Ishikawa (cell line): ENCODE measurements at regions not wholly inside any gene's neighbourhood (a gene's known extent, or its start where the extent isn't known, plus 50 kb on each side); places are given as distances from the start of the nearest gene placed in this dataset.

Source experiments
- CEBPB ChIP-seq: IDR thresholded peaks from 2 replicates; pipeline ENCODE4 v1.6.1; 2012
- CREB1 ChIP-seq: IDR thresholded peaks from 2 replicates; pipeline ENCODE4 v1.6.1; 2012; ENCODE audit warnings: low read depth
- EGR1 ChIP-seq: IDR thresholded peaks from 2 replicates; pipeline ENCODE4 v1.6.1; 2012
- EP300 ChIP-seq: IDR thresholded peaks from 2 replicates; pipeline ENCODE4 v1.6.1; 2012; ENCODE audit warnings: borderline replicate concordance
- FOXM1 ChIP-seq: IDR thresholded peaks from 2 replicates; pipeline ENCODE4 v1.6.1; 2012; ENCODE audit warnings: low read depth, borderline replicate concordance
- MAX ChIP-seq: IDR thresholded peaks from 2 replicates; pipeline ENCODE4 v1.6.1; 2012
- NFIC ChIP-seq: IDR thresholded peaks from 2 replicates; pipeline ENCODE4 v1.6.1; 2012
- RAD21 ChIP-seq: IDR thresholded peaks from 2 replicates; pipeline ENCODE4 v1.6.1; 2012; ENCODE audit warnings: low read depth
- REST ChIP-seq: IDR thresholded peaks from 2 replicates; pipeline ENCODE4 v1.6.1; 2012; ENCODE audit warnings: low read depth, mild to moderate bottlenecking
- TAF1 ChIP-seq: IDR thresholded peaks from 2 replicates; pipeline ENCODE4 v1.6.1; 2012; ENCODE audit warnings: low read depth, mild to moderate bottlenecking
- TCF12 ChIP-seq: IDR thresholded peaks from 2 replicates; pipeline ENCODE4 v1.6.1; 2012; ENCODE audit warnings: low read depth
- TEAD4 ChIP-seq: IDR thresholded peaks from 2 replicates; pipeline ENCODE4 v1.6.1; 2012
- USF1 ChIP-seq: IDR thresholded peaks from 2 replicates; pipeline ENCODE4 v1.6.1; 2012
- YY1 ChIP-seq: IDR thresholded peaks from 2 replicates; pipeline ENCODE4 v1.6.1; 2012; ENCODE audit warnings: low read depth
- ZBTB7A ChIP-seq: IDR thresholded peaks from 2 replicates; pipeline ENCODE4 v1.6.1; 2012; ENCODE audit warnings: low read depth

- TF ChIP-seq FOXM1: no peak
- no peak for TF ChIP-seq YY1
- TF ChIP-seq EGR1: no peak
- no peak for TF ChIP-seq TAF1
- no peak for TF ChIP-seq ZBTB7A
- TF ChIP-seq NFIC: no peak
- TF ChIP-seq TEAD4: no peak
- no peak for TF ChIP-seq REST
- no peak for TF ChIP-seq EP300
Measured at GRCh38 chr18:77776104-77776503, 526.5 kb downstream of the GALR1 start.

- TF ChIP-seq FOXM1: no peak
- TF ChIP-seq CEBPB: no peak
- no peak for TF ChIP-seq MAX
- no peak for TF ChIP-seq ZBTB7A
- TF ChIP-seq TCF12: no peak
- no peak for TF ChIP-seq EP300
- no peak for TF ChIP-seq YY1
- no peak for TF ChIP-seq NFIC
- no peak for TF ChIP-seq RAD21
- no peak for TF ChIP-seq USF1
- no peak for TF ChIP-seq TAF1
- TF ChIP-seq TEAD4: no peak
- no peak for TF ChIP-seq EGR1
- TF ChIP-seq REST: no peak
- no peak for TF ChIP-seq CREB1
Measured at GRCh38 chr18:77777163-77777562, 527.5 kb downstream of the GALR1 start.

GRCh38 chr18:77784759-77785379, 535.2 kb downstream of the GALR1 start:
- TF ChIP-seq TEAD4: no peak
- no peak for TF ChIP-seq MAX
- TF ChIP-seq TAF1: no peak
- TF ChIP-seq TCF12: no peak
- TF ChIP-seq USF1: no peak
- TF ChIP-seq EGR1: no peak
- no peak for TF ChIP-seq FOXM1
- TF ChIP-seq YY1: no peak
- TF ChIP-seq ZBTB7A: no peak
- TF ChIP-seq CREB1: no peak
- no peak for TF ChIP-seq RAD21
- no peak for TF ChIP-seq CEBPB
- TF ChIP-seq EP300: no peak
- no peak for TF ChIP-seq NFIC
- no peak for TF ChIP-seq REST

GRCh38 chr18:77785415-77785975, 535.8 kb downstream of the GALR1 start:
- TF ChIP-seq NFIC (no peak), REST (no peak), TCF12 (no peak), TAF1 (no peak), ZBTB7A (no peak), CEBPB (no peak), USF1 (no peak), MAX (no peak), FOXM1 (no peak), RAD21 (no peak), EP300 (no peak), EGR1 (no peak), YY1 (no peak), TEAD4 (no peak), CREB1 (no peak)
